ENCODE measurements at regions not wholly inside any gene's neighbourhood (a gene's known extent, or its start where the extent isn't known, plus 50 kb on each side); places are given as distances from the start of the nearest gene placed in this dataset.

DNA sequence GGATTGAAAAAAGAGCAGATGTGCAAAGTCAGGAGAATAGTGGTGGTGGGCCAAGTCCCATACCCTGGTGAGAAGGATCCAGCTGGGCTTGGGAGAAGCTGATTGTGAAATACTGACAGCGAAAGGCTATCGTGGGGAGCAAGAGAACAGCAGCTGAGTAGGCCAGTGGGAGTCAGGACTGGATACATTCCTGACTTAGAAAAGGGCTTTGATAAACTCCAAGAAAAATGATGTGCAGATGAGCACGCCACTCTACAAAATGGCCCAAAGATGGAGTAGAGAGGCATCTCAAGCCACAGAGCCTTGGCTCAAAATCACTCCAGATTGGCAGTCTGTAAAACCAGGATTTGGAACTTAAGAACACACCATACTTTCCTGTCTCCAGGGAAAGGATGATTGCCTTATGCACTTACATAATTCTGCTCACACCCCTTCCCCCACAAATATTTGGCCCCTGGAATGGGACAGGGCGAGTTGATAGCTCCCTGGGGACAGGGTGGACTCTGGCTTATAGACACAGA, 578.7 kb downstream of the MAFB start:
- no peaks in the 10 kb centered on the region for H3K9me3 ChIP-seq
- no peaks in the 10 kb centered on the region for H3K36me3 ChIP-seq
- no peaks in the 10 kb centered on the region for H3K4me1 ChIP-seq (ENCODE audit: control insufficient read depth in 1 of 2, insufficient read depth in 1 of 2, low read depth in 1 of 2, low read length in 1 of 2)
- H3K27me3 ChIP-seq = no peaks in the 10 kb centered on the region
- TF ChIP-seq, protein P1, sequence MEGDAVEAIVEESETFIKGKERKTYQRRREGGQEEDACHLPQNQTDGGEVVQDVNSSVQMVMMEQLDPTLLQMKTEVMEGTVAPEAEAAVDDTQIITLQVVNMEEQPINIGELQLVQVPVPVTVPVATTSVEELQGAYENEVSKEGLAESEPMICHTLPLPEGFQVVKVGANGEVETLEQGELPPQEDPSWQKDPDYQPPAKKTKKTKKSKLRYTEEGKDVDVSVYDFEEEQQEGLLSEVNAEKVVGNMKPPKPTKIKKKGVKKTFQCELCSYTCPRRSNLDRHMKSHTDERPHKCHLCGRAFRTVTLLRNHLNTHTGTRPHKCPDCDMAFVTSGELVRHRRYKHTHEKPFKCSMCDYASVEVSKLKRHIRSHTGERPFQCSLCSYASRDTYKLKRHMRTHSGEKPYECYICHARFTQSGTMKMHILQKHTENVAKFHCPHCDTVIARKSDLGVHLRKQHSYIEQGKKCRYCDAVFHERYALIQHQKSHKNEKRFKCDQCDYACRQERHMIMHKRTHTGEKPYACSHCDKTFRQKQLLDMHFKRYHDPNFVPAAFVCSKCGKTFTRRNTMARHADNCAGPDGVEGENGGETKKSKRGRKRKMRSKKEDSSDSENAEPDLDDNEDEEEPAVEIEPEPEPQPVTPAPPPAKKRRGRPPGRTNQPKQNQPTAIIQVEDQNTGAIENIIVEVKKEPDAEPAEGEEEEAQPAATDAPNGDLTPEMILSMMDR (IDR thresholded peaks at IDR 0.05) = no peak
- H3K4me3 ChIP-seq (ENCODE audit: low read depth in 1 of 2, low read length in 1 of 2) = no peak overlapping the region
- H3K27ac ChIP-seq = no peak overlapping the region

DNA sequence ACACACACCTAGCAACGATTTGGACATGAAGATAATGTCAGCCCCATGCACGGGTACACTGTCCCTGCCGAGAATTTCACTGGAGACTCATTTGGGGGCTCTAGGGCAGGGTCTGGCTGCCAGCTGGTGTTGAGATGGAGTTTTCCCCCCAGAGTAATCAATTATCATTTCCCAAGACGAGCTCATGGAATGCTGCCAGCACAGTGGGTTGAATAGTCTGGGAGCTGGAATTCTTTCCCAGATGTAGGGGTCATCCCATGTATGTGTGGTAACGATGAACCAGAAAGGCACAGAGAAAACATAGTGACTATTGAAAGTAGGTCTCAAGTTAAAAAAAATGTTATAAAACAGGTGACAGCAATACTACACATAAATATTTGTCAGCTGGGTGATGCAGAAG, 579.9 kb downstream of the MAFB start:
- H3K27ac ChIP-seq = no peak overlapping the region
- TF ChIP-seq, protein P1 (IDR thresholded peaks at IDR 0.05) = no peak
- H3K4me1 ChIP-seq (ENCODE audit: control insufficient read depth in 1 of 2, insufficient read depth in 1 of 2, low read depth in 1 of 2, low read length in 1 of 2) = no peaks in the 10 kb centered on the region
- no peaks in the 10 kb centered on the region for H3K27me3 ChIP-seq
- no peaks in the 10 kb centered on the region for H3K36me3 ChIP-seq
- H3K9me3 ChIP-seq = no peaks in the 10 kb centered on the region
- no peak overlapping the region for H3K4me3 ChIP-seq (ENCODE audit: low read depth in 1 of 2, low read length in 1 of 2)

DNA sequence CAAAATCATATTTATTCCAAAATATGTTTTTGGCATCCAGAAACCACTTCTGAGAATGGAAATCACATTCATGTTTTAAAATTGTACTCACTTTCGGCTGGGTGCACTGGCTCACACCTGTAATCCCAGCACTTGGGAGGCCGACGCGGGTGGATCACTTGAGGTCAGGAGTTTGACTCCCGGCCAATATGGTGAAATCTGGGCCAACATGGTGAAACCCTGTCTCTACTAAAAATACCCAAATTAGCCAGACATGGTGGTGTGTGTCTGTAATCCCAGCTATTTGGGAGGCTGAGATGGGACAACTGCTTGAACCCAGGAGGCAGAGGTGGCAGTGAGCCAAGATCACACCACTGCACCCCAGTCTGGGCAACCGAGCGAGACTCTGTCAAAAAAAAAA, 580.7 kb downstream of the MAFB start:
- no peak overlapping the region for H3K27ac ChIP-seq

DNA sequence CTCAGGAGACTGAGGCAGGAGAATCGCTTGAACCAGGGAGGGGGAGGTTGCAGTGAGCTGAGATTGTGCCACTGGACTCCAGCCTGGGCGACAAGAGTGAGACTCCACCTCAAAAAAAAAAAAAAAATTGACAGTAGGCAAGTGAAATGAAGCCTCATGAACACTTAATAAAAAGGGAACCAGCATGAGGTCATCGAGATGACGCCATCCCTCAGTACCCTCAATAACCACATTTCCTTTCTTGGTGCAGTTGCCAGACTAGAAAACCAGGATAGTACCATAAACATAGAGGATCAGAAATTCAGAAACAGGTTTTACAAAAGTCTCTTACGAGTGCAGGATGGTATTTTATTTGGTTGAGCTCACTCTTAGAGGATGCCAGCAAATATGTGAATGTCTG, 584.1 kb downstream of the MAFB start:
- Histone ChIP-seq H3K36me3 (no peaks in the 10 kb centered on the region), H3K27me3 (no peaks in the 10 kb centered on the region), H3K9me3 (no peaks in the 10 kb centered on the region), H3K4me3 (ENCODE audit: low read depth in 1 of 2, low read length in 1 of 2) (no peak overlapping the region), H3K4me1 (ENCODE audit: control insufficient read depth in 1 of 2, insufficient read depth in 1 of 2, low read depth in 1 of 2, low read length in 1 of 2) (no peaks in the 10 kb centered on the region), H3K27ac (no peak overlapping the region)
- TF ChIP-seq, protein P1 (IDR thresholded peaks at IDR 0.05) = no peak

More for the DNA sequence above, 580.7 kb downstream of the MAFB start:
- H3K4me3 ChIP-seq (ENCODE audit: low read depth in 1 of 2, low read length in 1 of 2) = no peak overlapping the region
- H3K4me1 ChIP-seq (ENCODE audit: control insufficient read depth in 1 of 2, insufficient read depth in 1 of 2, low read depth in 1 of 2, low read length in 1 of 2) = no peaks in the 10 kb centered on the region
- no peaks in the 10 kb centered on the region for H3K36me3 ChIP-seq
- no peaks in the 10 kb centered on the region for H3K27me3 ChIP-seq
- no peaks in the 10 kb centered on the region for H3K9me3 ChIP-seq
- TF ChIP-seq, protein P1 (IDR thresholded peaks at IDR 0.05) = no peak

DNA sequence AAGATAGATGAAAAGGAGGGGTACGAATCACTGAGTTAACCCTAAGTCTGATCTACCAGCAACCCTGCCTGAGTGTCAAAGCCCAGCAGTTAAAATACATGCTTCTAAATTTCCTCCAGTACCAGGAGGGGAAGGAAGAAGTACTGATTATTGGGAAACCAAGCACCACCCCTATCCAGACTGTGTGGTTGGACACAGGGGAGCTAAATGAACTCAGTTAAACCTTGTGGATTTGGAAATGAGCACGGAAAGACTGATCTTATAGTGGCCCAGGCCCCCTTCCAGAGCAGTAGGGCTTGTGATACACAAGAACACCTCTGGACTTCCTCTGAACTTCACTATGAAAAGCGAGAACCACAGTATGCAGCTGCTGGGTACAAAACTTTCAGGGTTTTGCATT, 585.6 kb downstream of the MAFB start:
- H3K9me3 ChIP-seq = no peaks in the 10 kb centered on the region

More for the DNA sequence above, 585.6 kb downstream of the MAFB start:
- Histone ChIP-seq H3K4me1 (ENCODE audit: control insufficient read depth in 1 of 2, insufficient read depth in 1 of 2, low read depth in 1 of 2, low read length in 1 of 2) (no peaks in the 10 kb centered on the region), H3K4me3 (ENCODE audit: low read depth in 1 of 2, low read length in 1 of 2) (no peak overlapping the region), H3K36me3 (no peaks in the 10 kb centered on the region), H3K27ac (no peak overlapping the region), H3K27me3 (no peaks in the 10 kb centered on the region)
- TF ChIP-seq, protein P1 (IDR thresholded peaks at IDR 0.05) = no peak

Measured in neutrophil (primary cell).